ENCODE measurements at regions not wholly inside any gene's neighbourhood (a gene's known extent, or its start where the extent isn't known, plus 50 kb on each side); places are given as distances from the start of the nearest gene placed in this dataset.

GRCh38 chr5:89478851-89479250 lies 595.9 kb upstream of the MEF2C start:
- ATAC-seq: no peak
- TF ChIP-seq POU6F1 (CRISPR knock-in tag; IDR thresholded peaks at IDR 0.05; ENCODE audit: borderline replicate concordance, low read depth): no peak
- TF ChIP-seq RARB (CRISPR knock-in tag; IDR thresholded peaks at IDR 0.05): no peak
- no peak for TF ChIP-seq ESRRG (CRISPR knock-in tag; IDR thresholded peaks at IDR 0.05)
- no peak for TF ChIP-seq OSR1 (CRISPR knock-in tag; IDR thresholded peaks at IDR 0.05)
- TF ChIP-seq PPARA (CRISPR knock-in tag; IDR thresholded peaks at IDR 0.05; ENCODE audit: borderline replicate concordance): no peak
- TF ChIP-seq SNAI2 (CRISPR knock-in tag; IDR thresholded peaks at IDR 0.05): no peak
- TF ChIP-seq CSRNP3 (CRISPR knock-in tag; IDR thresholded peaks at IDR 0.05): no peak
- TF ChIP-seq CSDC2 (CRISPR knock-in tag; IDR thresholded peaks at IDR 0.05): no peak
- no peak for TF ChIP-seq PATZ1 (CRISPR knock-in tag; IDR thresholded peaks at IDR 0.05; ENCODE audit: borderline replicate concordance)
- no peak for TF ChIP-seq ARNTL (CRISPR knock-in tag; IDR thresholded peaks at IDR 0.05; ENCODE audit: borderline replicate concordance, low read depth)
- no peak for TF ChIP-seq ZNF70 (CRISPR knock-in tag; IDR thresholded peaks at IDR 0.05)

- ATAC-seq: no peak
- TF ChIP-seq PATZ1 (CRISPR knock-in tag; IDR thresholded peaks at IDR 0.05; ENCODE audit: borderline replicate concordance) (no peak), ZFP3 (CRISPR knock-in tag; IDR thresholded peaks at IDR 0.05) (no peak), CREB5 (CRISPR knock-in tag; IDR thresholded peaks at IDR 0.05; ENCODE audit: low read depth) (no peak), CSRNP3 (CRISPR knock-in tag; IDR thresholded peaks at IDR 0.05) (no peak), ZFP30 (CRISPR knock-in tag; IDR thresholded peaks at IDR 0.05) (no peak), PPARA (CRISPR knock-in tag; IDR thresholded peaks at IDR 0.05; ENCODE audit: borderline replicate concordance) (no peak), BACH2 (CRISPR knock-in tag; IDR thresholded peaks at IDR 0.05; ENCODE audit: borderline replicate concordance) (no peak), RARB (CRISPR knock-in tag; IDR thresholded peaks at IDR 0.05) (no peak), TSHZ2 (CRISPR knock-in tag; IDR thresholded peaks at IDR 0.05) (no peak), POU6F1 (CRISPR knock-in tag; IDR thresholded peaks at IDR 0.05; ENCODE audit: borderline replicate concordance, low read depth) (no peak), TCF4 (CRISPR knock-in tag; IDR thresholded peaks at IDR 0.05; ENCODE audit: borderline replicate concordance) (no peak), SNAI2 (CRISPR knock-in tag; IDR thresholded peaks at IDR 0.05) (no peak), ISL1 (CRISPR knock-in tag; IDR thresholded peaks at IDR 0.05) (no peak), ZNF565 (CRISPR knock-in tag; conservative IDR thresholded peaks at IDR 0.05; ENCODE audit: low read depth) (no peak), ZC3H10 (CRISPR knock-in tag; IDR thresholded peaks at IDR 0.05) (no peak), ESRRG (CRISPR knock-in tag; IDR thresholded peaks at IDR 0.05) (no peak), TOX (CRISPR knock-in tag; IDR thresholded peaks at IDR 0.05; ENCODE audit: borderline replicate concordance) (no peak), ZNF8 (CRISPR knock-in tag; IDR thresholded peaks at IDR 0.05) (no peak), GLIS3 (CRISPR knock-in tag; IDR thresholded peaks at IDR 0.05) (no peak), ZNF70 (CRISPR knock-in tag; IDR thresholded peaks at IDR 0.05) (no peak)
These were observed 590.2 kb upstream of the MEF2C start for GRCh38 chr5:89473196-89473595.
